Panc1 (cell line): ENCODE measurements at regions not wholly inside any gene's neighbourhood (a gene's known extent, or its start where the extent isn't known, plus 50 kb on each side); places are given as distances from the start of the nearest gene placed in this dataset.

ENCODE experiments used
- POLR2AphosphoS5 ChIP-seq: IDR thresholded peaks from 2 replicates; pipeline ENCODE4 v1.6.1; 2012; ENCODE audit warnings: mild to moderate bottlenecking, low read depth, low read length, moderate library complexity
- TF ChIP-seq, protein P1 (sequence below): fragments of 450-650 bp; IDR thresholded peaks from 2 replicates; pipeline ENCODE4 v1.5.1; 2017; ENCODE audit warnings: mild to moderate bottlenecking
- TF ChIP-seq, protein P2 (sequence below), 2 experiments: IDR thresholded peaks; 2 replicates each; pipeline ENCODE4 v1.6.1; 2011 to 2012; ENCODE audit warnings: low read depth in 2 of 2, control low read depth in 1 of 2, low read length in 1 of 2, mild to moderate bottlenecking in 1 of 2, moderate library complexity in 1 of 2; ENCODE audit not compliant: insufficient read depth in 1 of 2

DNA sequence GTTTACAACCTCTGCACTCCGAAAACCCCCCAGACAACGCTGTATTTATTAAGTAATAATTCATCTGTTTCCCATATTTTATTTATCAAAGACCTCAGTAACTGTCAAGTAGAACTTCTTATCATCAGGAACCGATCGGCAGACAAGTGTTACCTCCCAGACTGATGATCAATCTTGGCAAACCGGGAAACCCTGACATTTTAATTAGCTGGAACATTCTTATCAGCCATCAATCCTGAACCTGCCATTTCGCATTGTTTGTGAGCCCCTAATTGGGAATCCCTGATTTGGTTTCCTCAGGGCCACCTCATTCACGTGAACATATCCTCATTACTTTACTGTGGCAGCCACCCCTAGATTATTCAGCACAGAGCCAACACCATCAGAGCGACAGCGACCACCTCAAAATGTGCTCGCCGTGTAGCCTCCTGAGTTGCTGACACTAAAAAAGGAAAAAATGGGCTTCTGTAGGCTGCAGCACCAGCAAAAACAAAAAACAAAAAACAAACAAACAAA is 93.6 kb upstream of the SDK1 start:
- TF ChIP-seq, protein P1, sequence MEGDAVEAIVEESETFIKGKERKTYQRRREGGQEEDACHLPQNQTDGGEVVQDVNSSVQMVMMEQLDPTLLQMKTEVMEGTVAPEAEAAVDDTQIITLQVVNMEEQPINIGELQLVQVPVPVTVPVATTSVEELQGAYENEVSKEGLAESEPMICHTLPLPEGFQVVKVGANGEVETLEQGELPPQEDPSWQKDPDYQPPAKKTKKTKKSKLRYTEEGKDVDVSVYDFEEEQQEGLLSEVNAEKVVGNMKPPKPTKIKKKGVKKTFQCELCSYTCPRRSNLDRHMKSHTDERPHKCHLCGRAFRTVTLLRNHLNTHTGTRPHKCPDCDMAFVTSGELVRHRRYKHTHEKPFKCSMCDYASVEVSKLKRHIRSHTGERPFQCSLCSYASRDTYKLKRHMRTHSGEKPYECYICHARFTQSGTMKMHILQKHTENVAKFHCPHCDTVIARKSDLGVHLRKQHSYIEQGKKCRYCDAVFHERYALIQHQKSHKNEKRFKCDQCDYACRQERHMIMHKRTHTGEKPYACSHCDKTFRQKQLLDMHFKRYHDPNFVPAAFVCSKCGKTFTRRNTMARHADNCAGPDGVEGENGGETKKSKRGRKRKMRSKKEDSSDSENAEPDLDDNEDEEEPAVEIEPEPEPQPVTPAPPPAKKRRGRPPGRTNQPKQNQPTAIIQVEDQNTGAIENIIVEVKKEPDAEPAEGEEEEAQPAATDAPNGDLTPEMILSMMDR, result no peak
- TF ChIP-seq POLR2AphosphoS5, result no peak
- TF ChIP-seq, protein P2, sequence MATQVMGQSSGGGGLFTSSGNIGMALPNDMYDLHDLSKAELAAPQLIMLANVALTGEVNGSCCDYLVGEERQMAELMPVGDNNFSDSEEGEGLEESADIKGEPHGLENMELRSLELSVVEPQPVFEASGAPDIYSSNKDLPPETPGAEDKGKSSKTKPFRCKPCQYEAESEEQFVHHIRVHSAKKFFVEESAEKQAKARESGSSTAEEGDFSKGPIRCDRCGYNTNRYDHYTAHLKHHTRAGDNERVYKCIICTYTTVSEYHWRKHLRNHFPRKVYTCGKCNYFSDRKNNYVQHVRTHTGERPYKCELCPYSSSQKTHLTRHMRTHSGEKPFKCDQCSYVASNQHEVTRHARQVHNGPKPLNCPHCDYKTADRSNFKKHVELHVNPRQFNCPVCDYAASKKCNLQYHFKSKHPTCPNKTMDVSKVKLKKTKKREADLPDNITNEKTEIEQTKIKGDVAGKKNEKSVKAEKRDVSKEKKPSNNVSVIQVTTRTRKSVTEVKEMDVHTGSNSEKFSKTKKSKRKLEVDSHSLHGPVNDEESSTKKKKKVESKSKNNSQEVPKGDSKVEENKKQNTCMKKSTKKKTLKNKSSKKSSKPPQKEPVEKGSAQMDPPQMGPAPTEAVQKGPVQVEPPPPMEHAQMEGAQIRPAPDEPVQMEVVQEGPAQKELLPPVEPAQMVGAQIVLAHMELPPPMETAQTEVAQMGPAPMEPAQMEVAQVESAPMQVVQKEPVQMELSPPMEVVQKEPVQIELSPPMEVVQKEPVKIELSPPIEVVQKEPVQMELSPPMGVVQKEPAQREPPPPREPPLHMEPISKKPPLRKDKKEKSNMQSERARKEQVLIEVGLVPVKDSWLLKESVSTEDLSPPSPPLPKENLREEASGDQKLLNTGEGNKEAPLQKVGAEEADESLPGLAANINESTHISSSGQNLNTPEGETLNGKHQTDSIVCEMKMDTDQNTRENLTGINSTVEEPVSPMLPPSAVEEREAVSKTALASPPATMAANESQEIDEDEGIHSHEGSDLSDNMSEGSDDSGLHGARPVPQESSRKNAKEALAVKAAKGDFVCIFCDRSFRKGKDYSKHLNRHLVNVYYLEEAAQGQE (IDR thresholded peaks at IDR 0.05; ENCODE audit: insufficient read depth in 1 of 2, low read depth in 2 of 2, low read length in 1 of 2), result no peak
